ENCODE measurements at regions not wholly inside any gene's neighbourhood (a gene's known extent, or its start where the extent isn't known, plus 50 kb on each side); places are given as distances from the start of the nearest gene placed in this dataset.

GRCh38 chr1:14535619-14536355 is 62.7 kb upstream of the KAZN start:
- no peak for TF ChIP-seq RAD21 (IDR thresholded peaks at IDR 0.05; ENCODE audit: low read depth)
- TF ChIP-seq MAX (IDR thresholded peaks at IDR 0.05): no peak
- TF ChIP-seq, protein P1, sequence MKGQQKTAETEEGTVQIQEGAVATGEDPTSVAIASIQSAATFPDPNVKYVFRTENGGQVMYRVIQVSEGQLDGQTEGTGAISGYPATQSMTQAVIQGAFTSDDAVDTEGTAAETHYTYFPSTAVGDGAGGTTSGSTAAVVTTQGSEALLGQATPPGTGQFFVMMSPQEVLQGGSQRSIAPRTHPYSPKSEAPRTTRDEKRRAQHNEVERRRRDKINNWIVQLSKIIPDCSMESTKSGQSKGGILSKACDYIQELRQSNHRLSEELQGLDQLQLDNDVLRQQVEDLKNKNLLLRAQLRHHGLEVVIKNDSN (IDR thresholded peaks at IDR 0.05): no peak
- TF ChIP-seq EGR1 (IDR thresholded peaks at IDR 0.05): no peak
- TF ChIP-seq YY1 (IDR thresholded peaks at IDR 0.05; ENCODE audit: low read depth): no peak
